ENCODE measurements at regions not wholly inside any gene's neighbourhood (a gene's known extent, or its start where the extent isn't known, plus 50 kb on each side); places are given as distances from the start of the nearest gene placed in this dataset.

DNA sequence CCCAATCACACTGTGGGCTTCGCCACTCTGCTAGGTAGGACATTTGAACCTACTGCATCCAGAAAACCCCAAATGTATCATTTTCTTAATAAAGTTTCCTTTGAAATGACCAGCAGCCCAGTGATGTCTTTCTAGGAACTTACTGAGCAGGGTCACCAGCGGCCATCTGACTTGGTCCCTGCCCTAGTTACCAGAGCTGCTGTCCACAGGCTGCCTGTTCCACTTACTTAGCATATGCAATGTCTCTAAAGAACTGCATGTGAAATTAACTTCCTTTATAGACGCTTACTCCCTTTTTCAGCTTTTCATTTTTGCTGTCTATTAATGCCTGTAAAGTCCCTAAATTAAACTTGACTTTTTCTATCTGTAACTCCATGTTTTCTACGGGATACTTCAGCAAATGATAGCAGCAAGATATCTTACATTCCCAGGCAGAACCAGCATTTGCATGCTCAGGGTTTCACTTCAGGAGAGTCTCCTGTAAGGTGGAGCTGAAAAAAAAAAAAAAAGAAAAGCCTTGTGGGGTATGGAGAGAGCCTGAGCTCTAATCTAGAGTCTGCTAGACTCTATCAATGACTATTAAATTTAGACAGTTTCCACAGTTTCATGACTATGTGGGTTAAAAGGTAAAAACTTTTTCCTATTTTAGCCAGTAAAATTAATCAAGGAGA is 125.0 kb downstream of the FAT3 start:
- H3K9ac ChIP-seq (ENCODE audit: low read length), result no peak overlapping the region
- no peaks in the 10 kb centered on the region for H3K9me2 ChIP-seq (replicated peaks; ENCODE audit: low read length)
- no peaks in the 10 kb centered on the region for H4K20me1 ChIP-seq (ENCODE audit: low read length)
- BruUV-seq (replicated peaks), result no TSS peak
- intact Hi-C loops (cut with micrococcal nuclease), result no loop called here
- H3K4me2 ChIP-seq (ENCODE audit: low read length), result no peak overlapping the region
- no peaks in the 10 kb centered on the region for H3K4me1 ChIP-seq (ENCODE audit: insufficient read depth, low read length)
- ATAC-seq (no peak), DNase-seq (no peak)
- H2AFZ ChIP-seq (ENCODE audit: low read length), result no peak overlapping the region
- no peaks in the 10 kb centered on the region for H3K79me2 ChIP-seq (ENCODE audit: low read length)
- TF ChIP-seq, protein P1, sequence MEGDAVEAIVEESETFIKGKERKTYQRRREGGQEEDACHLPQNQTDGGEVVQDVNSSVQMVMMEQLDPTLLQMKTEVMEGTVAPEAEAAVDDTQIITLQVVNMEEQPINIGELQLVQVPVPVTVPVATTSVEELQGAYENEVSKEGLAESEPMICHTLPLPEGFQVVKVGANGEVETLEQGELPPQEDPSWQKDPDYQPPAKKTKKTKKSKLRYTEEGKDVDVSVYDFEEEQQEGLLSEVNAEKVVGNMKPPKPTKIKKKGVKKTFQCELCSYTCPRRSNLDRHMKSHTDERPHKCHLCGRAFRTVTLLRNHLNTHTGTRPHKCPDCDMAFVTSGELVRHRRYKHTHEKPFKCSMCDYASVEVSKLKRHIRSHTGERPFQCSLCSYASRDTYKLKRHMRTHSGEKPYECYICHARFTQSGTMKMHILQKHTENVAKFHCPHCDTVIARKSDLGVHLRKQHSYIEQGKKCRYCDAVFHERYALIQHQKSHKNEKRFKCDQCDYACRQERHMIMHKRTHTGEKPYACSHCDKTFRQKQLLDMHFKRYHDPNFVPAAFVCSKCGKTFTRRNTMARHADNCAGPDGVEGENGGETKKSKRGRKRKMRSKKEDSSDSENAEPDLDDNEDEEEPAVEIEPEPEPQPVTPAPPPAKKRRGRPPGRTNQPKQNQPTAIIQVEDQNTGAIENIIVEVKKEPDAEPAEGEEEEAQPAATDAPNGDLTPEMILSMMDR (conservative IDR thresholded peaks at IDR 0.05; ENCODE audit: low read depth, low read length), result no peak
- TF ChIP-seq EZH2 (IDR thresholded peaks at IDR 0.05; ENCODE audit: low read length, unreplicated experiment), result no peak
- TF ChIP-seq EZH2phosphoT487 (IDR thresholded peaks at IDR 0.05; ENCODE audit: borderline replicate concordance, low read length), result no peak
- ChIA-PET CTCF (no interaction called here), POLR2A (ENCODE audit: unreplicated experiment) (no interaction called here)
- no peaks in the 10 kb centered on the region for H3K36me3 ChIP-seq (ENCODE audit: low read depth, low read length)
- no peak overlapping the region for H3K27ac ChIP-seq (ENCODE audit: low read length)
- 0 out of 2 replicates have a peak, but pooled peaks cover 4% of the 10 kb centered on the region for H3K9me3 ChIP-seq (ENCODE audit: low read length)
- H3F3A ChIP-seq (ENCODE audit: low read length, unreplicated experiment), result no peaks in the 10 kb centered on the region
- peaks cover 16% of the 10 kb centered on the region for H3K27me3 ChIP-seq (ENCODE audit: low read length)
- no peak overlapping the region for H3K4me3 ChIP-seq (ENCODE audit: low read length)

DNA sequence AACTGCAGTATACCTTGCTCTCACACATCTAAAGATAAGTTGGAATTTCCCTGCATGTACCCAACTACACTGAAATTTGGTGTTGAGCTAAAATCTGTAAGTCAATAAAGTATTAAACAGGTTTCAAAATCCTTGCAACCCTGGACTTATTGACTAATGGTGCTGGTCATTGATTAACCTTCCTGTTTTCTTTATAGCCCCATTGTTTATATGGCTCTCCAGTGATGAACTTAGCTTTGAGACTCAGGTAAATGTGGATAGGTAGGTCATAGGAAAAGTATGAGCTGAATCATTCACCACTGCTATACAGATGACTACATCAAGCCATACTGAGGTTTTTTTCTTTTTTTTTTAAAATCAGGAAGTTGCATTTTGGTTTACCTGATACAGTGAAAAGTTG is 132.7 kb downstream of the FAT3 start:
- no peak overlapping the region for H3K4me2 ChIP-seq (ENCODE audit: low read length)
- no peak overlapping the region for H3K4me3 ChIP-seq (ENCODE audit: low read length)
- no peaks in the 10 kb centered on the region for H3F3A ChIP-seq (ENCODE audit: low read length, unreplicated experiment)
- no peaks in the 10 kb centered on the region for H3K79me2 ChIP-seq (ENCODE audit: low read length)
- no peaks in the 10 kb centered on the region for H3K9me2 ChIP-seq (replicated peaks; ENCODE audit: low read length)
- ChIA-PET CTCF (no interaction called here), POLR2A (ENCODE audit: unreplicated experiment) (no interaction called here)
- TF ChIP-seq EZH2 (IDR thresholded peaks at IDR 0.05; ENCODE audit: low read length, unreplicated experiment) (no peak), EZH2phosphoT487 (IDR thresholded peaks at IDR 0.05; ENCODE audit: borderline replicate concordance, low read length) (no peak)
- TF ChIP-seq, protein P1 (conservative IDR thresholded peaks at IDR 0.05; ENCODE audit: low read depth, low read length), result no peak
- H3K27ac ChIP-seq (ENCODE audit: low read length), result no peak overlapping the region
- no TSS peak for BruUV-seq (replicated peaks)
- DNase-seq, result peak; percentile 53
- H3K9ac ChIP-seq (ENCODE audit: low read length), result no peak overlapping the region
- intact Hi-C loops (cut with micrococcal nuclease), result no loop called here
- H4K20me1 ChIP-seq (ENCODE audit: low read length), result no peaks in the 10 kb centered on the region
- H3K9me3 ChIP-seq (ENCODE audit: low read length), result 0 out of 2 replicates have a peak, but pooled peaks cover 8% of the 10 kb centered on the region
- no peak overlapping the region for H2AFZ ChIP-seq (ENCODE audit: low read length)
- no peaks in the 10 kb centered on the region for H3K36me3 ChIP-seq (ENCODE audit: low read depth, low read length)
- peaks cover 16% of the 10 kb centered on the region for H3K27me3 ChIP-seq (ENCODE audit: low read length)
- ATAC-seq, result no peak
- H3K4me1 ChIP-seq (ENCODE audit: insufficient read depth, low read length), result no peaks in the 10 kb centered on the region

DNA sequence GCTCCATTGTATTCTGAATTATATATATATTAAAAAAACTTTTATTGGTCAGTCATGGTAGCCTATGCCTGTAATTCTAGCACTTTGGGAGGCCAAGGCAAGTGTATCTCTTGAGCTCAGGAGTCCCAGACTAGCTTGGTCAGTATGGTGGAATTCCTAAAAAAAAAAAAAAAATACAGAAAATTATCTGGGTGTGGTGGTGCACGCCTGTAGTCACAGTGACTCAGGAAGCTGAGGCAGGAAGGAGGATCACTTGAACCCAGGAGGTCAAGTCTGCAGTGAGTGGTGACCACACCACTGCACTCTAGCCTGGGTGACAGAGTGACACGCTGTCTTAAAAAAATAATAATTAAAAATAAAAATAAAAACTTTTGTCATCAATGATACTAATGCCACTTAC is 133.2 kb downstream of the FAT3 start:
- Histone ChIP-seq H3K4me3 (ENCODE audit: low read length) (no peak overlapping the region), H3K27me3 (ENCODE audit: low read length) (peaks cover 14% of the 10 kb centered on the region), H3K4me1 (ENCODE audit: insufficient read depth, low read length) (no peaks in the 10 kb centered on the region), H3K79me2 (ENCODE audit: low read length) (no peaks in the 10 kb centered on the region), H2AFZ (ENCODE audit: low read length) (no peak overlapping the region), H4K20me1 (ENCODE audit: low read length) (no peaks in the 10 kb centered on the region), H3K9me2 (replicated peaks; ENCODE audit: low read length) (no peaks in the 10 kb centered on the region), H3K36me3 (ENCODE audit: low read depth, low read length) (no peaks in the 10 kb centered on the region), H3K9ac (ENCODE audit: low read length) (no peak overlapping the region), H3F3A (ENCODE audit: low read length, unreplicated experiment) (no peaks in the 10 kb centered on the region), H3K4me2 (ENCODE audit: low read length) (no peak overlapping the region), H3K27ac (ENCODE audit: low read length) (no peak overlapping the region), H3K9me3 (ENCODE audit: low read length) (0 out of 2 replicates have a peak, but pooled peaks cover 8% of the 10 kb centered on the region)
- TF ChIP-seq EZH2phosphoT487 (IDR thresholded peaks at IDR 0.05; ENCODE audit: borderline replicate concordance, low read length) (no peak), EZH2 (IDR thresholded peaks at IDR 0.05; ENCODE audit: low read length, unreplicated experiment) (no peak)
- TF ChIP-seq, protein P1 (conservative IDR thresholded peaks at IDR 0.05; ENCODE audit: low read depth, low read length), result no peak
- BruUV-seq (replicated peaks), result no TSS peak
- ChIA-PET CTCF (no interaction called here), POLR2A (ENCODE audit: unreplicated experiment) (no interaction called here)
- DNase-seq (no peak), ATAC-seq (no peak)
- intact Hi-C loops (cut with micrococcal nuclease), result no loop called here
